Right lobe of liver (tissue), 6 donors: ENCODE measurements at regions not wholly inside any gene's neighbourhood (a gene's known extent, or its start where the extent isn't known, plus 50 kb on each side); places are given as distances from the start of the nearest gene placed in this dataset.

Experiments used
- ATAC-seq, 4 donors: fragments of 200-7000 bp; cut with Tn5 transposase; one replicate each; pipeline ENCODE4 v1.9.1; 2020; ENCODE audit warnings: mild to moderate bottlenecking in 4 of 4, moderate library complexity in 4 of 4
- DNase-seq, 3 donors: peaks; one replicate each; pipeline ENCODE4 v3.0.0-alpha.2; 2020
- H3K27ac ChIP-seq, 3 donors: fragments of 200-600 bp; one replicate each; pipeline ENCODE4 v1.8.0; 2022
- H3K27me3 ChIP-seq, 2 donors: fragments of 200-600 bp; one replicate each; pipeline ENCODE4 v1.8.0; 2022
- H3K36me3 ChIP-seq, 4 donors: fragments of 200-600 bp; sonication (generic) in 1 of 4; one replicate each; pipeline versions ENCODE4 v1.5.1 to v1.8.0; 2017 to 2022; ENCODE audit warnings: control low read depth in 1 of 4
- H3K4me1 ChIP-seq, 4 donors: fragments of 200-600 bp; sonication (generic) in 1 of 4; one replicate each; pipeline versions ENCODE4 v1.5.1 to v1.8.0; 2017 to 2022; ENCODE audit warnings: control low read depth in 1 of 4
- H3K4me3 ChIP-seq, 3 donors: fragments of 200-600 bp; one replicate each; pipeline ENCODE4 v1.8.0; 2022
- H3K9me3 ChIP-seq, 4 donors: fragments of 200-600 bp; sonication (generic) in 1 of 4; one replicate each; pipeline versions ENCODE4 v1.5.1 to v1.8.0; 2017 to 2022; ENCODE audit warnings: control low read depth in 1 of 4
- POLR2A ChIP-seq: fragments of 450-650 bp; IDR thresholded peaks from one replicate; pipeline ENCODE4 v1.6.1; 2017; ENCODE audit warnings: antibody characterized with exemption, mild to moderate bottlenecking
- WGBS: methylation state at CpG from one replicate; pipeline ENCODE4 v1.1.6; 2018; ENCODE audit warnings: low coverage, low lambda C conversion rate; ENCODE audit not compliant: insufficient coverage; ENCODE audit errors: missing lambda C conversion rate; 5-methylcytosine and 5-hydroxymethylcytosine counted together
- intact Hi-C, 2 donors: fragments of 100-400 bp; cut with DNase I; formaldehyde crosslinking; loops; one replicate each; pipeline versions ENCODE4 v1.11.2 to v1.14.1; 2022
- TF ChIP-seq, protein P1 (sequence below), 4 donors: fragments of 200-600 bp in 3 of 4; fragments of 450-650 bp in 1 of 4; IDR thresholded peaks; one replicate each; pipeline versions ENCODE4 v1.5.1 to v1.8.0; 2016 to 2022; ENCODE audit warnings: antibody characterized with exemption in 4 of 4, mild to moderate bottlenecking in 2 of 4
- donor health status: DM: no; HTN: yes; CAD: no.
- donor health status: DM: no; HTN: no; CAD: no.
- donor health status: DM: no; HTN: no; CAD: no.
- donor health status: DM: no; HTN: yes; CAD: no.
- donor health status: DM: no; HTN: yes; CAD: no.

DNA sequence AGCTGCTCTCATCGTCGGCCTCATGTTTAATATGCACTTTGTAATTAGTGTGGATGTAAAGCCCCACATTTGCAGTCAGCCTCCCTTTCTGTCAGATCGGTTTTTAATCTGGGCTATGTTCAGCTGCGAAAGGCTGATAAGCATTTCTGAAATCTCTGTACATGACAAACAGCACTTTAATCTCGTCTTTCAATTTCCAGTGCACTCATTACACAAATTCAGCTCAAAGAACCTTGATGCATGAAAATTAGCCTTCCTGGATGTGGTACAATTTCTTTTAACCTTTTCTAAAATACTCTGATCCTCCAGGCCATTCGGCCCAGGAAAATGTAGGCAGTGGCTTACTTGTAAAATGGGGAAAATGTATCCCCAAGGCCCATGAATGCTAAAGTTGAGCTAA, 265.1 kb downstream of the RND3 start:
- no peak for TF ChIP-seq POLR2A
- TF ChIP-seq, protein P1, sequence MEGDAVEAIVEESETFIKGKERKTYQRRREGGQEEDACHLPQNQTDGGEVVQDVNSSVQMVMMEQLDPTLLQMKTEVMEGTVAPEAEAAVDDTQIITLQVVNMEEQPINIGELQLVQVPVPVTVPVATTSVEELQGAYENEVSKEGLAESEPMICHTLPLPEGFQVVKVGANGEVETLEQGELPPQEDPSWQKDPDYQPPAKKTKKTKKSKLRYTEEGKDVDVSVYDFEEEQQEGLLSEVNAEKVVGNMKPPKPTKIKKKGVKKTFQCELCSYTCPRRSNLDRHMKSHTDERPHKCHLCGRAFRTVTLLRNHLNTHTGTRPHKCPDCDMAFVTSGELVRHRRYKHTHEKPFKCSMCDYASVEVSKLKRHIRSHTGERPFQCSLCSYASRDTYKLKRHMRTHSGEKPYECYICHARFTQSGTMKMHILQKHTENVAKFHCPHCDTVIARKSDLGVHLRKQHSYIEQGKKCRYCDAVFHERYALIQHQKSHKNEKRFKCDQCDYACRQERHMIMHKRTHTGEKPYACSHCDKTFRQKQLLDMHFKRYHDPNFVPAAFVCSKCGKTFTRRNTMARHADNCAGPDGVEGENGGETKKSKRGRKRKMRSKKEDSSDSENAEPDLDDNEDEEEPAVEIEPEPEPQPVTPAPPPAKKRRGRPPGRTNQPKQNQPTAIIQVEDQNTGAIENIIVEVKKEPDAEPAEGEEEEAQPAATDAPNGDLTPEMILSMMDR (IDR thresholded peaks at IDR 0.05), result no peak
- 78% methylated on average over 6 of the region's 6 CpGs for WGBS
- Histone ChIP-seq H3K27ac (no peak overlapping the region), H3K36me3 (no peaks in the 10 kb centered on the region), H3K4me1 (no peaks in the 10 kb centered on the region), H3K27me3 (no peaks in the 10 kb centered on the region), H3K9me3 (no peaks in the 10 kb centered on the region), H3K4me3 (no peak overlapping the region)
- DNase-seq (no peak), ATAC-seq (no peak)
- intact Hi-C loops, result no loop called here

DNA sequence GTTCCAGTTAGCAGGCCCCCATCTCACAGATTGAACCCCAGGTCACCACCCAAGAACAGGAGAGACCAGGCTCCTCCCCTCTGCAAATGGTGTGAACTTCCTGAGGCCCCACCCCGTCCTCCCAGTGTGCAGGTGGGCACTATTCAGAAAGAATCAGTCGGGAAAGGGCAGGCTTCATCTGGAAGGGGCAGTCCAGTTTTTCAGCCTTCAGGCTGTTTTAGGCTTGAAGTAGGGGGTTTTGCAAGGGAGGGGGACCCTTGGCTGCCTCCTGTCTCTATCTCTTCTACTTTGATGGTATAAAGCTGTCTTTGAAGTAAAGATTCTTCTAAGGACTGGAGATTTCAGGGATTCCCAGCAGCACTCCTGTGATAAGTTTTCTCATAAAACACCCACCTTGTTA, 267.6 kb downstream of the RND3 start:
- TF ChIP-seq, protein P1 (IDR thresholded peaks at IDR 0.05), result no peak
- no peak for TF ChIP-seq POLR2A
- Histone ChIP-seq H3K9me3 (no peaks in the 10 kb centered on the region), H3K27me3 (no peaks in the 10 kb centered on the region), H3K4me1 (peaks cover 0 to 4% (median 2%) of the 10 kb centered on the region in 4 donors), H3K36me3 (no peaks in the 10 kb centered on the region), H3K27ac (no peak overlapping the region), H3K4me3 (no peak overlapping the region)
- intact Hi-C loops, result no loop called here
- no CpG with 5 or more reads among the region's 2 CpGs for WGBS
- ATAC-seq (no peak), DNase-seq (no peak)

DNA sequence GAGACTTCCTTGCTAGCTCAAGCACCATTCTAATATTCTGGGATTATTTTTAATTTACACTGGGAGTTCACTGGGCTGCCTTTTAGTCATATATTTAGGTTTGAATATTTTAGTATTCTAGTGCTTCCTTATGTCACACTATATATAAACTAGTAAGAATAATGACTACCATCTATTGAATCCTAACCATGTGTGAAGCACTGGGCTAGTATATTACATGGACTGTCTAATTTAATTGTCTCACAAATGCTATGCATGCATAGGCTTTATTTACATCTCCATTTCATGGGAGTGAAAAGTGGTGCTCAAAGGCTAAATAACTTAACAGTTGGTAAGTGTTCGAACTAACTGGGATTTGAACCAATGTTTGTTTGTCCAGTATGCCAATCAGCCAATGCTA, 272.4 kb downstream of the RND3 start:
- no peak for DNase-seq
- no peak overlapping the region for H3K27ac ChIP-seq
- H3K4me1 ChIP-seq, result peaks cover 0 to 22% (median 7%) of the 10 kb centered on the region in 4 donors
- intact Hi-C loops, result no loop called here
- H3K9me3 ChIP-seq, result no peaks in the 10 kb centered on the region
- 57% methylated on average over 1 of the region's 1 CpG for WGBS
- no peaks in the 10 kb centered on the region for H3K36me3 ChIP-seq
- no peak overlapping the region for H3K4me3 ChIP-seq
- H3K27me3 ChIP-seq, result no peaks in the 10 kb centered on the region
- TF ChIP-seq, protein P1 (IDR thresholded peaks at IDR 0.05), result no peak
- TF ChIP-seq POLR2A, result no peak
- ATAC-seq, result no peak

DNA sequence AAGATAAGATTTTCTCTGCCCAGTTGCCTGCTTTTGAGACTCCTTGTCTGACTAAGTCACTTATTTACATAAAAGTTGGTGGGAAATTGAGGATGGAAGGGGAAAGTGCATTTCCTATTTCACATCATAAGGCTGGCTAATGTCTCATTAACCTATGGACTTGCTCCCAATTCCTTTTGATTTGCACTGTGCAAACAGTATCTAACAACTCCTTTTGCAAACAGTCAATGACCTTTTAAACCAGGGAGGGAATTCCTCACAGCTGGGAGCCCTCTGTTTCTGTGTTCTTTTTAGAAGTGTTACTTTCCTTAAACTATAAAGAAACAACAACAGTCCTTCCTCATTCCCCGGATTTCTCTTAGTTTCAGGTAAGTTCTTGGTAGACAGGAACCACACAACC, 272.8 kb downstream of the RND3 start:
- Histone ChIP-seq H3K27me3 (no peaks in the 10 kb centered on the region), H3K36me3 (no peaks in the 10 kb centered on the region), H3K27ac (no peak overlapping the region), H3K4me3 (no peak overlapping the region), H3K9me3 (no peaks in the 10 kb centered on the region), H3K4me1 (peaks cover 0 to 22% (median 7%) of the 10 kb centered on the region in 4 donors)
- WGBS, result 32% methylated on average over 1 of the region's 1 CpG
- ATAC-seq (peak; percentile 81 to 95 (median 93)), DNase-seq (no peak)
- no peak for TF ChIP-seq POLR2A
- TF ChIP-seq, protein P1 (IDR thresholded peaks at IDR 0.05), result no peak
- intact Hi-C loops, result no loop called here

DNA sequence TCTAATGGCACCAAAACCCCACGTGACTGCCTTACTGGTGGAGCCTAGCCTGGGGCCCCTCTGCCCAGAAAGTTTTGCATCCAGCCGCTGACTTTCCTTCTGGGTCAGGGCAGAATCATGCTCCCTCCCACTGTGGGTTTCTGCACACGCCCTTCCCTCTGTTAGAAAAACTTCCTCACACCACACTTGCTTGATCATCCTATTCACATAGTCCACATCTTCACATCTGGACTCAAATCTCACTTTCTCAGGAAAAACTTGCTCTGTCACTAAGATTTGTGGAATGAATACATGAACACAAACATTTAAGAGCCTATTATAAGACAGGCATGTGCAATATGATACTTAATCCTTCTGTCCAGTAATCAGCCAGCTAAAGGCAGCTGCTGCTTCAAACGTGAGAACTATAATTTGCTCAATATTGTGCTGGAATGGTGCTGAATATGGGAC, 274.7 kb downstream of the RND3 start:
- H3K27ac ChIP-seq, result no peak overlapping the region
- intact Hi-C loops, result no loop called here
- H3K9me3 ChIP-seq, result no peaks in the 10 kb centered on the region
- 75% methylated on average over 3 of the region's 4 CpGs for WGBS
- DNase-seq (no peak), ATAC-seq (no peak)
- TF ChIP-seq, protein P1 (IDR thresholded peaks at IDR 0.05), result no peak
- no peak for TF ChIP-seq POLR2A
- no peaks in the 10 kb centered on the region for H3K36me3 ChIP-seq
- peaks cover 0 to 22% (median 7%) of the 10 kb centered on the region in 4 donors for H3K4me1 ChIP-seq
- H3K4me3 ChIP-seq, result no peak overlapping the region
- no peaks in the 10 kb centered on the region for H3K27me3 ChIP-seq
